D721Med (cell line): ENCODE measurements at regions not wholly inside any gene's neighbourhood (a gene's known extent, or its start where the extent isn't known, plus 50 kb on each side); places are given as distances from the start of the nearest gene placed in this dataset.

Experiments
- DNase-seq: peaks from one replicate; pipeline ENCODE4 v3.0.0; 2011; ENCODE audit warnings: low spot score; ENCODE audit not compliant: insufficient read length
- FAIRE-seq: peaks from 2 replicates; lab custom pipeline; 2011; peaks lifted over from hg19 to GRCh38; lab: Jason Lieb, UNC
- CTCF ChIP-seq: IDR thresholded peaks from 2 replicates; pipeline ENCODE4 v1.5.1; 2012; ENCODE audit warnings: mild to moderate bottlenecking, control low read depth; ENCODE audit not compliant: insufficient read depth; ENCODE audit errors: missing control alignments

GRCh38 chr2:78125042-78125441 lies 602.9 kb upstream of the LRRTM4 start:
- FAIRE-seq: no peak
- TF ChIP-seq CTCF: no peak
- DNase-seq: no peak

- TF ChIP-seq CTCF: no peak
- DNase-seq (no peak), FAIRE-seq (no peak)
These were observed 605.2 kb upstream of the LRRTM4 start for GRCh38 chr2:78127424-78127823.

- DNase-seq: no peak
- TF ChIP-seq CTCF: no peak
- FAIRE-seq: no peak
These were observed 610.5 kb upstream of the LRRTM4 start for GRCh38 chr2:78132391-78133370.

- FAIRE-seq (no peak), DNase-seq (no peak)
- TF ChIP-seq CTCF: no peak
These were observed 623.3 kb upstream of the LRRTM4 start for GRCh38 chr2:78145395-78145996.

GRCh38 chr2:78145997-78146722 lies 624.0 kb upstream of the LRRTM4 start:
- no peak for FAIRE-seq
- TF ChIP-seq CTCF: no peak
- no peak for DNase-seq

GRCh38 chr2:78147466-78147865 lies 625.3 kb upstream of the LRRTM4 start:
- no peak for FAIRE-seq

More at GRCh38 chr2:78147466-78147865, 625.3 kb upstream of the LRRTM4 start:
- DNase-seq: no peak
- TF ChIP-seq CTCF: no peak
